ENCODE measurements at regions not wholly inside any gene's neighbourhood (a gene's known extent, or its start where the extent isn't known, plus 50 kb on each side); places are given as distances from the start of the nearest gene placed in this dataset.
"Not testable (repeated sequence)": the region's sequence is repeated elsewhere in the genome, so short reads cannot be mapped to it uniquely, and the experiment has no call there.

- no peak overlapping the region for H3K4me3 ChIP-seq (ENCODE audit: low read length in 2 of 2)
- Mint-ChIP-seq H3K27me3 (no peaks in the 10 kb centered on the region), H3K4me1 (no peaks in the 10 kb centered on the region), H3K36me3 (no peaks in the 10 kb centered on the region), H3K27ac (no peak overlapping the region), H3K4me3 (no peak overlapping the region), H3K9me3 (peaks cover 0 to 10% (median 3%) of the 10 kb centered on the region in 8 donors)
- DNase-seq: no peak
- CTCF ChIA-PET (ENCODE audit: partially characterized antibody): no interaction called here
- no peak overlapping the region for H3K27ac ChIP-seq (ENCODE audit: low read depth, low read length)
- no peaks in the 10 kb centered on the region for H3K4me1 ChIP-seq (ENCODE audit: insufficient read depth, low read length)
- POLR2A ChIA-PET (ENCODE audit: partially characterized antibody): no interaction called here
- H3K27me3 ChIP-seq (ENCODE audit: insufficient read depth, low read length): no peaks in the 10 kb centered on the region
- H3K36me3 ChIP-seq (ENCODE audit: insufficient read depth, low read length): no peaks in the 10 kb centered on the region
- intact Hi-C loops (cut with micrococcal nuclease): no loop called here
- H3K9me3 ChIP-seq (ENCODE audit: control insufficient read depth in 1 of 2, low read length in 2 of 2): no peaks in the 10 kb centered on the region
These were observed 282.4 kb downstream of the C11orf87 start for GRCh38 chr11:109704432-109704831.

- H3K4me1 ChIP-seq (ENCODE audit: insufficient read depth, low read length): no peaks in the 10 kb centered on the region
- no peak overlapping the region for H3K4me3 ChIP-seq (ENCODE audit: low read length in 2 of 2)
- no peaks in the 10 kb centered on the region for H3K9me3 ChIP-seq (ENCODE audit: control insufficient read depth in 1 of 2, low read length in 2 of 2)
- Mint-ChIP-seq H3K27me3 (no peaks in the 10 kb centered on the region), H3K4me1 (no peaks in the 10 kb centered on the region), H3K9me3 (peaks cover 0 to 6% (median 4%) of the 10 kb centered on the region in 8 donors), H3K36me3 (no peaks in the 10 kb centered on the region), H3K4me3 (no peak overlapping the region), H3K27ac (no peak overlapping the region)
- no peak for DNase-seq
- no peaks in the 10 kb centered on the region for H3K36me3 ChIP-seq (ENCODE audit: insufficient read depth, low read length)
- intact Hi-C loops (cut with micrococcal nuclease): no loop called here
- H3K27ac ChIP-seq (ENCODE audit: low read depth, low read length): no peak overlapping the region
- ChIA-PET CTCF (ENCODE audit: partially characterized antibody) (no interaction called here), POLR2A (ENCODE audit: partially characterized antibody) (no interaction called here)
- H3K27me3 ChIP-seq (ENCODE audit: insufficient read depth, low read length): no peaks in the 10 kb centered on the region
These were observed 285.0 kb downstream of the C11orf87 start for GRCh38 chr11:109706945-109707344.

GRCh38 chr11:109707411-109707810 lies 285.4 kb downstream of the C11orf87 start:
- ChIA-PET CTCF (ENCODE audit: partially characterized antibody) (no interaction called here), POLR2A (ENCODE audit: partially characterized antibody) (no interaction called here)
- H3K27me3 ChIP-seq (ENCODE audit: insufficient read depth, low read length): no peaks in the 10 kb centered on the region
- Mint-ChIP-seq H3K27ac (no peak overlapping the region), H3K4me1 (no peaks in the 10 kb centered on the region), H3K4me3 (no peak overlapping the region), H3K27me3 (no peaks in the 10 kb centered on the region), H3K9me3 (peaks cover 0 to 6% (median 4%) of the 10 kb centered on the region in 8 donors), H3K36me3 (no peaks in the 10 kb centered on the region)
- no peak overlapping the region for H3K4me3 ChIP-seq (ENCODE audit: low read length in 2 of 2)
- DNase-seq: no peak
- no peak overlapping the region for H3K27ac ChIP-seq (ENCODE audit: low read depth, low read length)
- H3K9me3 ChIP-seq (ENCODE audit: control insufficient read depth in 1 of 2, low read length in 2 of 2): no peaks in the 10 kb centered on the region
- H3K4me1 ChIP-seq (ENCODE audit: insufficient read depth, low read length): no peaks in the 10 kb centered on the region
- no peaks in the 10 kb centered on the region for H3K36me3 ChIP-seq (ENCODE audit: insufficient read depth, low read length)
- intact Hi-C loops (cut with micrococcal nuclease): no loop called here

GRCh38 chr11:109708184-109708583 lies 286.2 kb downstream of the C11orf87 start:
- ChIA-PET CTCF (ENCODE audit: partially characterized antibody) (no interaction called here), POLR2A (ENCODE audit: partially characterized antibody) (no interaction called here)
- no peak for DNase-seq
- H3K4me1 Mint-ChIP-seq: no peaks in the 10 kb centered on the region
- Histone ChIP-seq H3K27me3 (ENCODE audit: insufficient read depth, low read length) (no peaks in the 10 kb centered on the region), H3K4me1 (ENCODE audit: insufficient read depth, low read length) (no peaks in the 10 kb centered on the region), H3K27ac (ENCODE audit: low read depth, low read length) (no peak overlapping the region), H3K9me3 (ENCODE audit: control insufficient read depth in 1 of 2, low read length in 2 of 2) (no peaks in the 10 kb centered on the region), H3K36me3 (ENCODE audit: insufficient read depth, low read length) (no peaks in the 10 kb centered on the region), H3K4me3 (ENCODE audit: low read length in 2 of 2) (no peak overlapping the region)
- no peak overlapping the region for H3K27ac Mint-ChIP-seq
- intact Hi-C loops (cut with micrococcal nuclease): no loop called here
- H3K4me3 Mint-ChIP-seq: no peak overlapping the region
- H3K36me3 Mint-ChIP-seq: no peaks in the 10 kb centered on the region
- no peaks in the 10 kb centered on the region for H3K27me3 Mint-ChIP-seq
- H3K9me3 Mint-ChIP-seq: peaks cover 0 to 6% (median 4%) of the 10 kb centered on the region in 8 donors

GRCh38 chr11:109714444-109714843 lies 292.5 kb downstream of the C11orf87 start:
- H3K27ac Mint-ChIP-seq; intact Hi-C loops (cut with micrococcal nuclease); H3K4me1 ChIP-seq (ENCODE audit: insufficient read depth, low read length); DNase-seq; H3K27me3 Mint-ChIP-seq; H3K27me3 ChIP-seq (ENCODE audit: insufficient read depth, low read length); H3K4me3 ChIP-seq (ENCODE audit: low read length in 2 of 2); H3K4me3 Mint-ChIP-seq; H3K4me1 Mint-ChIP-seq; H3K9me3 ChIP-seq (ENCODE audit: control insufficient read depth in 1 of 2, low read length in 2 of 2); H3K27ac ChIP-seq (ENCODE audit: low read depth, low read length); CTCF ChIA-PET (ENCODE audit: partially characterized antibody); POLR2A ChIA-PET (ENCODE audit: partially characterized antibody); H3K36me3 ChIP-seq (ENCODE audit: insufficient read depth, low read length); H3K36me3 Mint-ChIP-seq: not testable (repeated sequence)
- peaks cover 3 to 29% (median 13%) of the 10 kb centered on the region in 8 donors for H3K9me3 Mint-ChIP-seq

GRCh38 chr11:109715424-109715823 lies 293.4 kb downstream of the C11orf87 start:
- H3K27ac Mint-ChIP-seq; H3K4me3 ChIP-seq (ENCODE audit: low read length in 2 of 2); DNase-seq; H3K36me3 Mint-ChIP-seq; intact Hi-C loops (cut with micrococcal nuclease); H3K4me1 ChIP-seq (ENCODE audit: insufficient read depth, low read length); H3K4me1 Mint-ChIP-seq; POLR2A ChIA-PET (ENCODE audit: partially characterized antibody); H3K27me3 ChIP-seq (ENCODE audit: insufficient read depth, low read length); H3K27me3 Mint-ChIP-seq; H3K9me3 ChIP-seq (ENCODE audit: control insufficient read depth in 1 of 2, low read length in 2 of 2); H3K4me3 Mint-ChIP-seq; H3K36me3 ChIP-seq (ENCODE audit: insufficient read depth, low read length); H3K27ac ChIP-seq (ENCODE audit: low read depth, low read length); CTCF ChIA-PET (ENCODE audit: partially characterized antibody): not testable (repeated sequence)
- peaks cover 3 to 33% (median 13%) of the 10 kb centered on the region in 8 donors for H3K9me3 Mint-ChIP-seq

- no peaks in the 10 kb centered on the region for H3K36me3 Mint-ChIP-seq
- Histone ChIP-seq H3K27me3 (ENCODE audit: insufficient read depth, low read length) (no peaks in the 10 kb centered on the region), H3K4me1 (ENCODE audit: insufficient read depth, low read length) (no peaks in the 10 kb centered on the region), H3K36me3 (ENCODE audit: insufficient read depth, low read length) (no peaks in the 10 kb centered on the region), H3K27ac (ENCODE audit: low read depth, low read length) (no peak overlapping the region), H3K4me3 (ENCODE audit: low read length in 2 of 2) (no peak overlapping the region), H3K9me3 (ENCODE audit: control insufficient read depth in 1 of 2, low read length in 2 of 2) (no peaks in the 10 kb centered on the region)
- no peaks in the 10 kb centered on the region for H3K4me1 Mint-ChIP-seq
- POLR2A ChIA-PET (ENCODE audit: partially characterized antibody): no interaction called here
- no peaks in the 10 kb centered on the region for H3K27me3 Mint-ChIP-seq
- peaks cover 0 to 6% (median 3%) of the 10 kb centered on the region in 8 donors for H3K9me3 Mint-ChIP-seq
- DNase-seq: no peak
- H3K4me3 Mint-ChIP-seq: no peak overlapping the region
- no peak overlapping the region for H3K27ac Mint-ChIP-seq
- CTCF ChIA-PET (ENCODE audit: partially characterized antibody): interaction anchor here (1.8 kb wide), 1 partner anchor 10 kb away, joined by 3 read pairs; no protein-coding TSS in a partner anchor
- intact Hi-C loops (cut with micrococcal nuclease): no loop called here
These were observed 304.1 kb downstream of the C11orf87 start for GRCh38 chr11:109726061-109726460.

GRCh38 chr11:109728056-109728455 lies 306.1 kb downstream of the C11orf87 start:
- no peaks in the 10 kb centered on the region for H3K27me3 ChIP-seq (ENCODE audit: insufficient read depth, low read length)
- H3K36me3 Mint-ChIP-seq: no peaks in the 10 kb centered on the region

More at GRCh38 chr11:109728056-109728455, 306.1 kb downstream of the C11orf87 start:
- H3K4me1 ChIP-seq (ENCODE audit: insufficient read depth, low read length): no peaks in the 10 kb centered on the region
- H3K36me3 ChIP-seq (ENCODE audit: insufficient read depth, low read length): no peaks in the 10 kb centered on the region
- H3K27ac ChIP-seq (ENCODE audit: low read depth, low read length): no peak overlapping the region
- H3K4me3 ChIP-seq (ENCODE audit: low read length in 2 of 2): no peak overlapping the region
- Mint-ChIP-seq H3K27ac (no peak overlapping the region), H3K4me1 (no peaks in the 10 kb centered on the region), H3K4me3 (no peak overlapping the region), H3K27me3 (no peaks in the 10 kb centered on the region), H3K9me3 (peaks cover 0 to 6% (median 3%) of the 10 kb centered on the region in 8 donors)
- no peak for DNase-seq
- intact Hi-C loops (cut with micrococcal nuclease): no loop called here
- H3K9me3 ChIP-seq (ENCODE audit: control insufficient read depth in 1 of 2, low read length in 2 of 2): no peaks in the 10 kb centered on the region
- ChIA-PET POLR2A (ENCODE audit: partially characterized antibody) (no interaction called here), CTCF (ENCODE audit: partially characterized antibody) (no interaction called here)

Measured in CD4-positive, alpha-beta memory T cell (primary cell).